Esophagus muscularis mucosa (tissue), 4 donors: ENCODE measurements at regions not wholly inside any gene's neighbourhood (a gene's known extent, or its start where the extent isn't known, plus 50 kb on each side); places are given as distances from the start of the nearest gene placed in this dataset.

Experiments
- DNase-seq: peaks from one replicate; pipeline ENCODE4 v3.0.0-alpha.2; 2017; ENCODE audit errors: extremely low spot score
- H3K27ac ChIP-seq, 4 donors: fragments of 200-600 bp; sonication (generic); replicated peaks in 1 of 4; 1 replicate in 3 of 4; 2 replicates in 1 of 4; pipeline ENCODE4 v1.5.1; 2016 to 2019; ENCODE audit warnings: mild to moderate bottlenecking in 1 of 4
- H3K27me3 ChIP-seq, 4 donors: fragments of 200-600 bp; sonication (generic); one replicate each; pipeline versions ENCODE4 v1.5.1 to v1.6.0; 2016 to 2019
- H3K36me3 ChIP-seq, 4 donors: fragments of 200-600 bp; sonication (generic); one replicate each; pipeline ENCODE4 v1.5.1; 2016 to 2019
- H3K4me1 ChIP-seq, 4 donors: fragments of 200-600 bp; sonication (generic); one replicate each; pipeline ENCODE4 v1.5.1; 2016 to 2019
- H3K4me3 ChIP-seq, 4 donors: fragments of 200-600 bp; sonication (generic); 1 replicate in 2 of 4; 2 replicates in 2 of 4; pipeline ENCODE4 v1.5.1; 2016 to 2019; ENCODE audit warnings: mild to moderate bottlenecking in 4 of 4, moderate library complexity in 1 of 4
- H3K9me3 ChIP-seq, 4 donors: fragments of 200-600 bp; sonication (generic); 1 replicate in 3 of 4; 2 replicates in 1 of 4; pipeline ENCODE4 v1.5.1; 2016 to 2019
- EP300 ChIP-seq: sonication (generic); formaldehyde crosslinking; IDR thresholded peaks from one replicate; pipeline ENCODE4 v1.6.1; 2017; ENCODE audit warnings: antibody characterized with exemption
- POLR2A ChIP-seq: fragments of 450-650 bp; IDR thresholded peaks from one replicate; pipeline ENCODE4 v1.6.1; 2017; ENCODE audit warnings: antibody characterized with exemption, moderate library complexity, mild to moderate bottlenecking, low read depth
- POLR2AphosphoS5 ChIP-seq, 2 donors: sonication (generic); formaldehyde crosslinking; IDR thresholded peaks; one replicate each; pipeline ENCODE4 v1.6.1; 2017; ENCODE audit warnings: antibody characterized with exemption in 2 of 2
- WGBS: methylation state at CpG from one replicate; pipeline ENCODE4 v1.1.5; 2018; 5-methylcytosine and 5-hydroxymethylcytosine counted together
- intact Hi-C: fragments of 100-400 bp; cut with DNase I; formaldehyde crosslinking; loops from one replicate; pipeline ENCODE4 v1.15.1; 2023
- TF ChIP-seq, protein P1 (sequence below), 3 experiments: fragments of 200-600 bp in 2 of 3; fragments of 450-650 bp in 1 of 3; sonication (generic) in 2 of 3; IDR thresholded peaks; one replicate each; pipeline ENCODE4 v1.5.1; 2017 to 2019; ENCODE audit warnings: antibody characterized with exemption in 3 of 3, mild to moderate bottlenecking in 2 of 3, moderate library complexity in 1 of 3

DNA sequence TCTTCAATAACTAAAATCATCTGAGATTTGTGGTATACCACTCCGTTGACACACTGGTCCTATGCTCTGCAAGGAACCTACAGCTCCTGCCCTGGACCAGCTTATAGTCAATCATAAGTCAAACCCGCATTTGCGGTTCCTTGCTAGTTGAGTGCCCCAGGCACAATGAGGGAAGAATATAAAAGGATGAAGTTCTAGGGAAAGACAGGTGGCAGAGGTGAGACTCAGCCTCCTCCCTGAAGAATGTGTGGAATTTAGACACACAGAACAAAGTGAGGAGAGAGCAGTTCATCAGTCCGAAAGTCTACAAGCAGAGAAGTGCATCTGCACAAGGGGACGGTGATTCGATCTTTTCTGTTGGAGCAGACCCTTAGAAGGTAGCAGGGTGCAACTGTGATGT, 615.0 kb upstream of the FANCL start:
- no peak for DNase-seq
- no peak overlapping the region for H3K4me3 ChIP-seq
- peaks cover 0 to 17% (median 10%) of the 10 kb centered on the region in 4 donors for H3K4me1 ChIP-seq
- TF ChIP-seq POLR2AphosphoS5 (IDR thresholded peaks at IDR 0.05) (no peak), POLR2A (no peak)
- no peaks in the 10 kb centered on the region for H3K27me3 ChIP-seq
- H3K36me3 ChIP-seq: no peaks in the 10 kb centered on the region
- no peak overlapping the region for H3K27ac ChIP-seq
- H3K9me3 ChIP-seq: peaks cover 0 to 8% (median 8%) of the 10 kb centered on the region in 4 donors
- intact Hi-C loops: no loop called here
- 74% methylated on average over 6 of the region's 6 CpGs for WGBS

- TF ChIP-seq, protein P1, sequence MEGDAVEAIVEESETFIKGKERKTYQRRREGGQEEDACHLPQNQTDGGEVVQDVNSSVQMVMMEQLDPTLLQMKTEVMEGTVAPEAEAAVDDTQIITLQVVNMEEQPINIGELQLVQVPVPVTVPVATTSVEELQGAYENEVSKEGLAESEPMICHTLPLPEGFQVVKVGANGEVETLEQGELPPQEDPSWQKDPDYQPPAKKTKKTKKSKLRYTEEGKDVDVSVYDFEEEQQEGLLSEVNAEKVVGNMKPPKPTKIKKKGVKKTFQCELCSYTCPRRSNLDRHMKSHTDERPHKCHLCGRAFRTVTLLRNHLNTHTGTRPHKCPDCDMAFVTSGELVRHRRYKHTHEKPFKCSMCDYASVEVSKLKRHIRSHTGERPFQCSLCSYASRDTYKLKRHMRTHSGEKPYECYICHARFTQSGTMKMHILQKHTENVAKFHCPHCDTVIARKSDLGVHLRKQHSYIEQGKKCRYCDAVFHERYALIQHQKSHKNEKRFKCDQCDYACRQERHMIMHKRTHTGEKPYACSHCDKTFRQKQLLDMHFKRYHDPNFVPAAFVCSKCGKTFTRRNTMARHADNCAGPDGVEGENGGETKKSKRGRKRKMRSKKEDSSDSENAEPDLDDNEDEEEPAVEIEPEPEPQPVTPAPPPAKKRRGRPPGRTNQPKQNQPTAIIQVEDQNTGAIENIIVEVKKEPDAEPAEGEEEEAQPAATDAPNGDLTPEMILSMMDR (IDR thresholded peaks at IDR 0.05): no peak
- TF ChIP-seq EP300 (no peak), POLR2AphosphoS5 (IDR thresholded peaks at IDR 0.05) (no peak), POLR2A (no peak)
- intact Hi-C loops: no loop called here
- H3K27ac ChIP-seq: no peak overlapping the region
- H3K4me1 ChIP-seq: peaks cover 0 to 17% (median 10%) of the 10 kb centered on the region in 4 donors
- H3K9me3 ChIP-seq: peaks cover 0 to 8% (median 8%) of the 10 kb centered on the region in 4 donors
- no peaks in the 10 kb centered on the region for H3K36me3 ChIP-seq
- 48% methylated on average over 2 of the region's 2 CpGs for WGBS
- no peak for DNase-seq
- H3K4me3 ChIP-seq: no peak overlapping the region
- H3K27me3 ChIP-seq: no peaks in the 10 kb centered on the region
Observed at GRCh38 chr2:58853420-58853819, 612.3 kb upstream of the FANCL start.

DNA sequence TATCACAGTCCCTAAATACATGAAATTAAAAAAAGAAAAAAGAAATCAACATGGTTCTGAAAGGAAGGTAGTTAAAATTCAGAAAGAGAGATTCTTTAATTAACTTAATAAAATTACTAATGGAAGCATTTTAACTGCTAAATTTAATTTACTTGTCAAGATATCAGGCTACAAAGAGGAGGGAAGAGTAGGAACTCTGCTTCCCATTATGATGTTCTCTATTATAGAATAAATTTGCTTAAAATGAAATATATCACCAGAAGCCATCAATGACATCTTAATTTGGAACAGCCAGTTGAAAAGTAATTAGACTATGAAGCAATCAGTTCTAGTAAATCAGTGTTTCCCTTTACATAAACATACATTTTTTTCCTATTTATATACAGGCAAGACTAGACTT, 611.8 kb upstream of the FANCL start:
- H3K36me3 ChIP-seq: no peaks in the 10 kb centered on the region
- intact Hi-C loops: no loop called here
- no peak overlapping the region for H3K4me3 ChIP-seq
- DNase-seq: no peak
- TF ChIP-seq POLR2A: no peak
- no peak for TF ChIP-seq EP300
- TF ChIP-seq, protein P1 (IDR thresholded peaks at IDR 0.05): no peak
- TF ChIP-seq POLR2AphosphoS5 (IDR thresholded peaks at IDR 0.05): no peak
- H3K27me3 ChIP-seq: no peaks in the 10 kb centered on the region
- peaks cover 0 to 17% (median 10%) of the 10 kb centered on the region in 4 donors for H3K4me1 ChIP-seq
- H3K27ac ChIP-seq: no peak overlapping the region
- H3K9me3 ChIP-seq: peaks cover 0 to 6% (median 5%) of the 10 kb centered on the region in 4 donors

- 38% methylated on average over 5 of the region's 5 CpGs for WGBS
- H3K4me3 ChIP-seq: no peak overlapping the region
- TF ChIP-seq POLR2AphosphoS5 (IDR thresholded peaks at IDR 0.05): no peak
- TF ChIP-seq, protein P1 (IDR thresholded peaks at IDR 0.05): no peak
- TF ChIP-seq EP300: no peak
- no peak for TF ChIP-seq POLR2A
Observed at GRCh38 chr2:58852243-58852642, 611.1 kb upstream of the FANCL start.

GRCh38 chr2:58851598-58851997, 610.5 kb upstream of the FANCL start:
- Histone ChIP-seq H3K9me3 (no peaks in the 10 kb centered on the region), H3K27ac (no peak overlapping the region), H3K4me1 (peaks cover 0 to 17% (median 10%) of the 10 kb centered on the region in 4 donors), H3K27me3 (no peaks in the 10 kb centered on the region), H3K4me3 (no peak overlapping the region), H3K36me3 (no peaks in the 10 kb centered on the region)
- WGBS: 73% methylated on average over 2 of the region's 2 CpGs
- intact Hi-C loops: no loop called here
- TF ChIP-seq, protein P1 (IDR thresholded peaks at IDR 0.05): no peak
- TF ChIP-seq POLR2A (no peak), EP300 (no peak), POLR2AphosphoS5 (IDR thresholded peaks at IDR 0.05) (no peak)
- no peak for DNase-seq

More at GRCh38 chr2:58852243-58852642, 611.1 kb upstream of the FANCL start:
- intact Hi-C loops: no loop called here
- DNase-seq: no peak
- H3K9me3 ChIP-seq: no peaks in the 10 kb centered on the region
- no peak overlapping the region for H3K27ac ChIP-seq
- H3K36me3 ChIP-seq: no peaks in the 10 kb centered on the region
- H3K4me1 ChIP-seq: peaks cover 0 to 17% (median 10%) of the 10 kb centered on the region in 4 donors
- no peaks in the 10 kb centered on the region for H3K27me3 ChIP-seq
